GM12892 (cell line): ENCODE measurements at regions not wholly inside any gene's neighbourhood (a gene's known extent, or its start where the extent isn't known, plus 50 kb on each side); places are given as distances from the start of the nearest gene placed in this dataset.

ENCODE experiments used
- POLR2A ChIP-seq: IDR thresholded peaks from 2 replicates; pipeline ENCODE4 v1.6.1; 2011; ENCODE audit warnings: low read depth, low read length, control low read depth
- POLR2AphosphoS5 ChIP-seq: IDR thresholded peaks from 2 replicates; pipeline ENCODE4 v1.6.1; 2011; ENCODE audit warnings: low read depth, low read length, control low read depth
- TAF1 ChIP-seq: IDR thresholded peaks from 2 replicates; pipeline ENCODE4 v1.6.1; 2011; ENCODE audit warnings: low read depth, mild to moderate bottlenecking, control low read depth, low read length, borderline replicate concordance

GRCh38 chr21:28124541-28124940, 868.1 kb downstream of the LTN1 start:
- no peak for TF ChIP-seq POLR2A
- no peak for TF ChIP-seq POLR2AphosphoS5
- TF ChIP-seq TAF1 = no peak
